ENCODE measurements at regions not wholly inside any gene's neighbourhood (a gene's known extent, or its start where the extent isn't known, plus 50 kb on each side); places are given as distances from the start of the nearest gene placed in this dataset.

DNA sequence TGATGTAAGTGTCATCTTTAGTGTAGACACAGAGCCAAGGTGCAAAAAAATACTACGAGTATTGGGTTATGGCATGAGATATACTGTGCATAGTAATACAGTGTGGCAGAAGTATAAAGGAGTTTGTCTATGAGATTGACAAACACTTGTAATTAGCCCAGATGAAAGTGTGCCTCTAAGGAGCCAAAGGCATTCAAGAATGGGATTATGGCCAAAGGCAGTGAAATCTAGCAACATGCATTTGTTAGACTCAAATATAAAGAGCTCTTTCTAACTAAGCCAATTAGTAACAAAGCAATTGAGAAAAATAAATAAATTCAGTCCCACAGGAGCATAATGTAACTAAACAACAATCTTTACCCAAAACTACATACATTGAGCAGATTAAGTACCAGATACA, 1761.8 kb downstream of the SUCLG1 start:
- no peak for DNase-seq (ENCODE audit: low read depth, low spot score)

DNA sequence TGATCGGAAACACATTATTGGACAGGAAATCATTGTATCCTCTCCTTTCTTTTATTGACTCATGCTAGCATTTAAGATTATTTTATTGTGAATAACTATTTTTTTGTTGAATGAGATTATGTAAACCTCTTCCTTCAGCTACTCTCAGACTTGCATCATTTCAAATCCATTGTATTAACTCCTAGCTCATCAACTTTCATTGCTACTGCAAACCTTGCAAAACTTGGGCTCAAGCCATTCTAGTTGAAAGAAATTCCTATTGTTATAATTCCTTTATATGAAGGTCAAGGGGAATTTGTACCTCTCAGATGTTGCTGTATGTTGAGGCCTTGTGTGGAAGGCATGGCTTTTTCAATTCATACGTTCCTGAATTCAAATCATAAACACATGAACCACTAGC, 1764.6 kb downstream of the SUCLG1 start:
- no peak for DNase-seq (ENCODE audit: low read depth, low spot score)

DNA sequence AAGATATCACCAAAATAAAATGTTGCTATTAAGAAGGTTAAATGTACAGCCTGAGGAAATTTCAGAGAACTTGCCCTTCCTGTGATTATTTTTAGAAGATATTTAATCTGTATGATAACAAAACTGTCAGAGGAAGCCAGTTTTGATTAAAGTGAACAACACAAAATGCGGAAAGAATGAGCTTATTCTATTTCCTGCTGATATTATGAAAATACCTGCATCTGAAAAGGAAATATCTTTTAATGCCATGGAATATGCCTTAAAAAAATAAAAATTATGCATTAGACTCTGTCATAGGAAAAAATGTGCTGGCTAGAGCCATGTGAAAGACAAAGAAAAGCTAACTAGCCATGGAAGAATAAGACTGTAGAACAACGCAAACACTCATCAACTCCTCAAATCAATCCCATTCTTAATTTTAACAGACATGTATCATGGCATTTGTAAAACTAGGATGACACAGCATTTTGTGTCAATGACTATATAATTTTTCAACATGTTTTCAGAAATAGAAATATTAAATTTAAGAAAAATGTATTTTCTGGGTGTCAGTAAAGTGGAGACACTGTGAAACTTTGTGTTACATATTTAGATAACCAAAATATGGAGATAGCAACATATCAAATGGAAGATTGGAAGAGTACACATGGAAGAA, 1768.2 kb downstream of the SUCLG1 start:
- DNase-seq (ENCODE audit: low read depth, low spot score) = no peak

DNA sequence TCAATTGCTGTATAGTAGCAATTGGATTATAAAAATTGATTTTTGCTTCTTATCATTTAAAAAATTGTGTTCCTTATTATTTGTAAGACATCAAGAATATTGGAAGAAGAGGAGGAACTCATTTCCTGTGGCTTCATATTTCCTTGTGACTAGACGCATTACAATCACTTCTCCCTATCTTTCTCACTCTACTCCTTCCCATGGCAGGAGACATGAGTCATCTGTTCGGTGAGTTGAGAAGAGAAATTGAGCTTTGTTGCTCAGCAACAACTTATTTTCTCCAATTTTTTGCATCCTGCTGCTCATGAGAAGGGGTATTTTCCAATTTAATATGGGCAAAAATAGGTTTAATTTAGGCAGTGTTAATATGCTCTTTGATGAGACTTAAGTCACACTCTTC, 1783.9 kb downstream of the SUCLG1 start:
- DNase-seq (ENCODE audit: low read depth, low spot score) = no peak

DNA sequence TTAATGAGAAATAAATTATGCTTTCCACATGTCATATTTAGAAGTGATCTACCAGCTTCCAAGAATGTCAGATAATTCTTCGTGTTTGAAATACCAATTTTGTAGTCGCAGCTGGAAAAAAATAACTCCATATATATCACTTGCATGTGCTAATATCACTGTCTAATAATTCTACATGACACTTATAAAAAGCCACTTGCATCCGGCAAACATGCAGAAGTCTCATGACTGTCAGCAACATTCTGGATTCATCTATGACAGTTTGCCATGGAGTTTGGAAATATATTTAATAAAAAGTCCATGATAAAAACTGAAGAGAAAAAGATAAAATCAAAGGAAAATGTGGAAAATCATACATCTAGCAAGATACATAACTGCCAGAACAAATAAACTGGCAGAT, 1784.4 kb downstream of the SUCLG1 start:
- no peak for DNase-seq (ENCODE audit: low read depth, low spot score)

DNA sequence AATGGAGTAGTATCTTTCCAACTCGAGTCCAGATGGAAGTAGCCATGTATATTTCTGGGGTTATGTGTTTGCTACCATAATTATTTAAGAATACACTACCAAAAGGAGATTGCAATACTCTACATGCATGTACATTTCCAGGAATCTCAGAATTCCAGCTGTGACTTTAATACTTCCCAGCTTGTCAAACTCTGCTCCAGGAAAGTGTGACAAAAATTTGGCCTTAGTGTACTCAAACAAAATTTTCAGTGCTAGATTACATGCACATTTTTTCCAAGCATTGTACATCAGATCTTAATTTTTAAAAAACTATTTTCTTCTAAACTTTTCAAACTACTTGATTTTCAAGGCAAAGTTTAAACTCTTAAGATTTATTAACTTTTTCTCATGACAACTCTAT, 1791.6 kb downstream of the SUCLG1 start:
- no peak for DNase-seq (ENCODE audit: low read depth, low spot score)

DNA sequence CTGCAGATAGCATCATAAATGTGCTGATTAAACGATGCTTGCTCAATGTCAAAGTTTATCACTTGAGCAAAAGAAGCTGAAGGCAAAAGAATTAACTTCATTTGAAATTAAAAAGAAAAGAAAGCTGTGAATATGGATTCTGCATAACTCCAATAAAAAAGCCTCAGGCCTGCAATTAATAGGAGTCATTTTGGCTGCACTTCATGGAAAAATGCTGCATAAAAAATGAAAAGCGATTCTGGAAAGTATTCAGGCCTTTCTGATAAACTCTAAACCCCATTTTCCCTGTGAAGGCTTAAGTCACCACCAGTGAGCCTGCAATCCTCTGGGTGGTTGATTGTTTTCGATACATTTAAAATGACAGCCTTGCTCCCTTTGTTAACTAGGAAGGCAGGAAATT, 1793.4 kb downstream of the SUCLG1 start:
- no peak for DNase-seq (ENCODE audit: low read depth, low spot score)

DNA sequence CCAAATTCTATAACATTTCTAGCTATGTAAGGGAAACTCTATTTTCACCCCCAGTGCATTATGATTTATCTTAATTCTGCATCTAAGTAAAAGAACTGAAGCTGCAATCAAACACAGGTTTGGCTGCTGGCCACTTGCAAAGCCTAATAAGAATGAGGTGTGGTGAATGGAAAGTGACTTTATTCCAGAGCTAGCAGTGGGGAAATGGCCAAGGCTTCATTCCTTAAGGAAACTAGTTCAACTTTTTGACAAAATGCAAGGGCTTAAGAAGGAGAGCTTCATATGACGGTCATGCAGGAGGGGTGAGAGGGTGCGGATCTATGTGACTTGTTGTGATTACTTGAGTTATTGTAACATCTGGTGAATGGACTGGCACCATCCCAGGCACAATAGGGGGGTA, 1802.0 kb downstream of the SUCLG1 start:
- DNase-seq (ENCODE audit: low read depth, low spot score) = no peak

DNA sequence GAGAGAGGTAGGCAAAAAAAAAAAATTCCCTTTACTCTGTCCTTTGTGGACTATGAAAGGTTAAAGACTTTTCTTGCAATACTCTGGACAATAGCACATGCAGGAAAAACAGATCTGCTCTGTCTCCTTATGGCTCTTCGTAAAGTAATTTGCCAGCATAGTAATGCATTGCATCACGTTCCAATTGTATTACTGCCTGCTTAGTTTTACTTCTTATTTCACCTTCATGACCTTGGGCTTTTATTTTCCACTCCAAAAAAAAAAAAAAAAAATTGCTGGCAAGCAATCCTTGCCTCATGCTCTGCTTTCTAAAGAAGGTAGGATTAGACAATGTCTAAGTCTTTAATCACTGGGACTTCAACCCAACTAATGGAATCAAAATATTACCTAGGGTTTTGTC, 1802.7 kb downstream of the SUCLG1 start:
- no peak for DNase-seq (ENCODE audit: low read depth, low spot score)

DNA sequence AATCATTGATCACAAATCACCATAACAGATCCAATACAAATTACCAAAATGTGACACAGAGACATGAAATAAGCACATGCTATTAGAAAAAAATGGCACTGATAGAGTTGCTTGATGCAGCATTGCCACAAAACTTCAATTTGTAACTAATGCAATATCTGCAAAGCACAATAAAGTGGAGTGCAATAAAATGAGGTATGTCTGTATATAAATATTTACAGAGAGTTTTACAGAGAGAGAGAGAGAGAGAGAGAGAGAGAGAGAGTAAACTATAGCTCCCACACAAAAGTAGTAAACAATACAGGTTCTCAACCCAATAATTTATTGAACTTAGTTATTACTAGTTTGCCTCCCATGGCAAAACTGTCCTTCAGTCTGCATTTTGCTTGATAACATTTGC, 1807.0 kb downstream of the SUCLG1 start:
- DNase-seq (ENCODE audit: low read depth, low spot score) = no peak

DNA sequence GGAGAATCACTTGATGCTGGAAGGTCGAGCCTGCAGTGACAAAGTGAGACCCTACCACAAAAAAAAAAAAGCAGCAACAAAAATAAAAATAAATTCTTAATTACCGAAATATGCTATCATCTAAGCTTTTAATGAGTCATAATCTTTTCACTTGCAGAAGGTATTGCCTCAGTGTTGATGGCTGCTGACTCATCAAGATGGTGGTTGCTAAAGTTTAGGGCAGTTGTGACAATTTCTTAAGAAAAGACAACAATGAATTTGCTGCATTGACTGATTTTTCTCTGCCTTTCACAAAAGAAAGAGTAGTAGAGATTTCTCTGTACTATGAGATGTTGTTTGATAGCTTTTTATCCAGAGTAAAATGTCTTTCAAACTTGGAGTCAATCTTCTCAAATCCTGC, 1809.0 kb downstream of the SUCLG1 start:
- no peak for DNase-seq (ENCODE audit: low read depth, low spot score)

DNA sequence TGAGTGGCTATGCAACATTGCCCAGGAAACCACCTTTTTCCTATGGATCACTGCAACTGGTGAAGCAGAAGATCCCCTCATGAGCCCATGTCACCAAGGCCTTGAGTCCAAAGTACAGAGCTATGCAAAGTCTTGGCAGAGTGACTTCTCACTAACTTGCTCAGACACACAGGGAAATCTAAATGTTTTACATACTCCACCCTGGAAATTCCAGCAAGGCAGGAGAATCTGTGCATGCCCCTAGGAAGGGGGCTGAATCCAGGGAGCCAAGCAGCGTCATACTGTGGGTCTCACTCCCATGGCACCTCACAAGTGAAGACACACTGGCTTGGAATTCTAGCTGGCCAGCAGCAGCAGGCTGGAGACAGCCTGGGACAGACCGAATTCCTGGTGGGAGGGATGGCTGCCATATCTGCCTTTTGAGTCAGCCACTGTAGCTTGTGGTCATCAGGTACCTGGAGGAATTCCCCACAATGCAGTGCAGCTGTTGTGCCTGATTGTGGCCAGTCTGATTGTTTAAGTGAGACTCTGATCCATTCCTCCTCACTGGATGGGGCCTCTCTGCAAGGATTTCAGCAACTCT, 1817.4 kb downstream of the SUCLG1 start:
- no peak for DNase-seq (ENCODE audit: low read depth, low spot score)

DNA sequence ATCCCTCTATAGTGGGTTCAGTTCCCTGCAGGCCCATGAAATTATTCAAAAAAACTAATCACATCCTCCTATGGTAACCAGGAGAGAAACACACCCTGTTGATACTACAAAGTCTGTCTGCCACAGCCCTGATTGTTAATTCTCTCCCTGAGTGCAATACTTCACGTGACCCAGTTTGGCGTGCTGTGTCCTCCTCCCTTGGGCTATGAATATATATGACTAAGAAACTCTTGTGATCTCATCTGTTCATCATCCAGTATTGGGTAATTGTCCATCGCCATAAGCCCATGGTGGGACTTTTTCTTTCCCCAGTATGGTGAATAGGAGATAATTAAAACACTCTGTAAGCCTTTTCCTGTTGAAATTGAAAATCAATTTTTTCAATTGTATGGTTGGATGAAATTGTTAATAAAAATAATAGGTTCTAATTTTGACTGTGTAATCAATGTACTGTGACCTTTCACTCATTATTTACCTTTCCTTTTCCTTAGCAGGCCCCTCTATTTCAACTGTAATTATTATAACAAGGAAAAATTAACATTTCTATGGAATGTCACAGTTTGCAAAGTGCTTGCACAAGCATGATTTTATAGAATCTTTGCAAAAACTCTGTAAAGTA, 1822.6 kb downstream of the SUCLG1 start:
- no peak for DNase-seq (ENCODE audit: low read depth, low spot score)

DNA sequence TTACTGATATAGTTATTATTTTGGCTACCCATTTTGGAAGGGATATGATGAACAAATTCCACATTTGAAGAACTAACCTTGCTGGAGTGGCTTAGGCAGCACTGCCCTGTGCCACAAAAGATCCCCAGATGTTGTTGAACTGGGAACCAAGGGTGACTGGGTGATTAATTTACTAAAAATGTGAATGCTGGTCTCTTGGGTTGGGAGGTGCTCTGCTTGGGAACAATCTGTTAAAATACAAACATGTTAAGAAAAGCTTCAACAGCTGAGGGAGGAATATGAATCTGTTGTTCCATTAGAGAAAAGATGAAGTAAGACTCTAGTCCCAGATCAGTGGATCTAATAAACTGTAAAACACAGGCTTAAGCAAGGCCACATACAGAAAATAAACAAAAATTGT, 1860.1 kb downstream of the SUCLG1 start:
- DNase-seq (ENCODE audit: low read depth, low spot score) = no peak

DNA sequence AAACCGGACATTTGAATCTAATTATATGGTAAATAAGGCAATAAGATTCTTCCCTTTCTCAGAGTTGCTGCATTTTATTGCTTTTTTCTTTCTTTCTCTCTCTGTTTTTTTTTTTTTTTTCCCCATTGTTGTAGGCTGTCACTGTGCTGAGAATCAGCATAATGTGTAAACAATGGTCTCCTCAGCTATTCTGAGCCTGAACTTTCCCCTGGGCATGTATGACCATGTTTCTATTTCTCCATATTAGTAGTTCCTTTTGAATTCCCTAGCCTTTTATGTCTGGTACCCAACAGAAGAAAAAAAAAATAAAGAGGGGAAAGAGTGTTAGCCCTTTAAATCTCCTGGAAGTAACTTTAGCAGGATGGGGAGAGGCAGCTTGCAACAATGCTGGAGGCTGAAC, 1862.5 kb downstream of the SUCLG1 start:
- DNase-seq (ENCODE audit: low read depth, low spot score) = no peak

DNA sequence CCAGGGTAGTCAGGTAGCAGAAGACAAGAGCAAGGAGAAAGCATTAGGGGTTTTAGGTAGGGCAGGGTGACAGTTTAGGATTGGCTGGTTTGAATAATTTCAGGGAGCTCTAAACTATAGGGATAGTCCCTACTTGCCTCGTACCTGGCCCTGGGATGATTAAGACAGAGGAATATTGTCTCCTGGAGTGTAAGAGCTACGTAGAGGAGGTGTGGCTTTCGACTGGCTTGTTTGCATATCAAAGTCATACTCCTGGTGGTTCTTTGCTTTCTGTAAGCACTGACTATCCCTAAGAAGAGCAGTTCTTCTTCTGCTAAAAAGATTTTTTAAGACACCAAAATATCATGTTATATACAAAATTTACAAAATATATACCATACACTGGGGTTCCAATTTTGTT, 1867.4 kb downstream of the SUCLG1 start:
- DNase-seq (ENCODE audit: low read depth, low spot score) = no peak

DNA sequence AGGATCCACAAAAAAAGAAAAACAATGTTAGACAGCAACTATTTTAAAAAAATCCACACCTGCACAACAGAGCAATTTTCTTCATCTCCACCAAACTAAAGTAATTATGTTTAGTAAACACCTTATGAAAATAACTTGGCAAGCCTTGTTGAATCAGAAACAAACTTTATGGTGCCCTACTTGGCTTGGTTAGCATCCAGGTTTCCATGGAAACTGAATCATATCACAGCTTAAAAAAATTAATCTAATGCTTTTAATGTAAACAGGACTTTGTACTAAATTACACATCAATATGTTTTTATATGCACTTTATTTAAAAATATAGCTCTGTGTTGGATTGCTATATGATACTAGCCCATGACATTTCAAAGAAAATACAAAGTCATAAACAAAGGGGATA, 1882.4 kb downstream of the SUCLG1 start:
- no peak for DNase-seq (ENCODE audit: low read depth, low spot score)

DNA sequence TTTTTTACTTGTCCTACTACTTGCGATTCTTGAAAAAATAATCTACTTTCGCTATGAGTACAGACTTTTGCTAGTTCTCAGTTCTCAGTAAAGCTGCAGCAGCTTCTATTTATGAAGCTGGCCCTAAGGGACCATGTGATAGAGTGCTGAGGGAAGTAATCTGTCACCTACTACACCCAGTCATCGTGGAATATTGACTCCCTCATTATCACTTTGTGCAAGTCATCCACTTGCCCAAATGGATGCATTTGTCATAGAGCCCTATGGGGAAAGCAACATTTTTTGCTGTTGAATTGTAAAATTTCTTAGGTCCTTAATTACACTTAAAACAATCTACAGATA, 1919.8 kb downstream of the SUCLG1 start:
- DNase-seq (ENCODE audit: low read depth, low spot score) = no peak

DNA sequence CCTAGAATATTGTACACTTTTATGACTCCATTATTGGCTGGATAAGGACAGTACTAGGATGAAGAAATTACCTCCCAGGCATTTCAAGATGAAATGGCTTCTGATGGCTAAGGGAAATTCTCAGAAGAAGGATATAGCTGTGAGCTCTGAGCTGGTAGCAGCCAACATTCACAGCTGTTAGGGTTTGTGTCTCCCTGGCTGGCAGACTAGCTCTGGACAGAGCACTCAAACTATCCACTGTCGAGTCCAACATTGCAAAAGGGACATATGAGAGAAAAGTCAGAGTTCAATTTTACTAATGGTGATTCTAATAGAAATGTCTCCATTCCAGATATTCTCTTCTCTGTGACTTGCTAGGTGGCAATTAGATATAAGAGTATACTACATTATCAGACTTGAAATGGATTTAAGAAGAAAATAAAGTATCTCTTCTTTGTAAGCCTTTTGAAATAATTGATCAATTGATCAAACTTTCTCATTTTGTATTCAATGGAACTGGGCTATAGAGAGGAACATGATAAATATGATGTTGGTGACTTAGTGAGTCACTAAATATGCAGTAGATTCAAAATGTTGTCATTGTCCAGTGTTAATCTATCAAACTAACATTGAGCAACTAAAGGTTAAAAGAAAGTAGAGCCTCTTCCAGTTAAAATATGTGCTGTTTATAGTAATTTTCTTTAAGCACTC, 1920.3 kb downstream of the SUCLG1 start:
- no peak for DNase-seq (ENCODE audit: low read depth, low spot score)

DNA sequence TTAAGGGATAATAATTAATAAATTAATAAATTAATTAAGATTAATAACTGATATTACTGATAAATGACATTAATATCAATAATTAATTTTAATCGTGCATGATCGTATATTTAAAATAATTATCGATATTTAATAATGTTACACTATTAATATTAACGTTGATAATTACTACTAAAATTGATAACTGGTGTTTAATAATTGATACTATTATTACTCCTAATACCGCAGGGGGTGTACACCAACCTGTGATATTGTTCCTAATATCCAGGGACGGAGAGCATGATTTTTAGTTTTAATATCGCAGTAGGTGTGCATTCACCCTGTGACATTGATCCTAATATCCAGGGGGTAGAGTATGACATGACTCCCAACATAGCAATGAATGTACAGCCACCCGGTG, 1930.8 kb downstream of the SUCLG1 start:
- no peak for DNase-seq (ENCODE audit: low read depth, low spot score)

DNA sequence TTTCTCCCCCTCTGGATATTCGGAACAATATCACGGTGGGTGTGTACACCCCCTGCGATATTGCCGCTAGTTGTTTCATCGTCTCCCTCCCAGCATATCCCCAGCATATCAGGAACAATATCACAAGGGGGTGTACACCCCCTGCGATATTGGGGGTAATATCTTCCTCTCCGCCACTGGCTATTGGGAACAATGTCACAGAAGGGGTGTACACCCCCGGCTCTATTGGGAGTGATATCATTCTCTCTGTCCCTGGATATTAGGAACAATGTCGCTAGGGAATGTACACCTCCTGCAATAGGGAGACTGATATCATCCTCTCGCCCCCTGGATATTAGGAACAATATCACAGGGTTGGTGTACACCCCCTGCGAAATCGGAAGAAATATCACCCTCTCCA, 1932.0 kb downstream of the SUCLG1 start:
- no peak for DNase-seq (ENCODE audit: low read depth, low spot score)

DNA sequence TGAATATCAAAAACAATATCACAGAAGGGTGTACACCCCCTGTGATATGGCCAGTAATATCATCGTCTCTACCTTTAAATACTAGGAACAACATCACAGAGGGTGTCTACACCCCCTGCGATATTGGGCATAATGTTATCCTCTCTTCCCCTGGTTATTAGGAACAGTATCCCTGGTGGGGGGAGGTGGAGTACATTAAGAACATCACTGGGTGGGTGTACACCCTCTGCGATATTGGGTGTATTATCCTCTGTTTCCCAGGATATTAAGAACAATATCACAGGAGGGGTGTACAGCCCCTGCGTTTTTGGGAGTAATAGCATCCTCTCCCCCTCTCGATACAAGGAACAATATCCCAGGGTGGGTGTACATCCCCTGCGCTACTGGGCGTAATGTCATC, 1932.8 kb downstream of the SUCLG1 start:
- DNase-seq (ENCODE audit: low read depth, low spot score) = no peak

DNA sequence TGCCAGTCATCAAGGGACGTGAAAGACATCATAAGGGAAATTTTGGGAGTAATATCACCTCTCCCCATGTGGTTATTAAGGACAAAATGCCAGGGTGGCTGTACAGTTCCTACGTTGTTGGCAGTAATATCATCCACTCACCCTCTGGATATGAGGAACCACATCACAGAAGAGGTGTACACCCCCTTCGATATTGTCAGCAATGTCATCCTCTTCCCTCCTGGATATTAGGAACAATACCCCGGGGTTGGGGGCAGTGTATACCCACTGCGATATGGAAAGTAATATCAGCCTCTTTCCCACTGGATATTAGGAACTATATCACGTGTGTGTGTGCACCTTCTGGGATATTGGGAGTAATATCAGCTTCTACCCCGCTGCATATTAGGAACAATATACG, 1933.3 kb downstream of the SUCLG1 start:
- DNase-seq (ENCODE audit: low read depth, low spot score) = no peak

Measured in iPS DF 19.7 (cell line).